ENCODE measurements at regions not wholly inside any gene's neighbourhood (a gene's known extent, or its start where the extent isn't known, plus 50 kb on each side); places are given as distances from the start of the nearest gene placed in this dataset.
"Not testable (repeated sequence)": the region's sequence is repeated elsewhere in the genome, so short reads cannot be mapped to it uniquely, and the experiment has no call there.

DNA sequence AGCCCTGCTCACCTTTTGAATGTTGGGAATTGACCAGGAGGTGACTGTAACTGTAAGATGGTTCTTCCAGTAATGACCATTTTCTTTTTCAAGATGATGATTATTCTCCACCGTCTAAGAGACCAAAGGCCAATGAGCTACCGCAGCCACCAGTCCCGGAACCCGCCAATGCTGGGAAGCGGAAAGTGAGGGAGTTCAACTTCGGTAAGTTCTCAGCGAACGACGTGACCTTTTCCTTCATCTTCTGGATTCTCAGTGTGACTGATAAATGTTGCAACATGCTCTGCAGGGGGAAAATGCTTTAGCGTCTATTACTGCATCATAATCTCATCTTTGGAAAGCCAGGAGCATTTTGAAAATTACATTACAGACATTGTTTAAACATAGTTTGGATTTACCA, 89.5 kb upstream of the SPDYE9 start:
- not testable (repeated sequence) for DNase-seq (ENCODE audit: low spot score)

DNA sequence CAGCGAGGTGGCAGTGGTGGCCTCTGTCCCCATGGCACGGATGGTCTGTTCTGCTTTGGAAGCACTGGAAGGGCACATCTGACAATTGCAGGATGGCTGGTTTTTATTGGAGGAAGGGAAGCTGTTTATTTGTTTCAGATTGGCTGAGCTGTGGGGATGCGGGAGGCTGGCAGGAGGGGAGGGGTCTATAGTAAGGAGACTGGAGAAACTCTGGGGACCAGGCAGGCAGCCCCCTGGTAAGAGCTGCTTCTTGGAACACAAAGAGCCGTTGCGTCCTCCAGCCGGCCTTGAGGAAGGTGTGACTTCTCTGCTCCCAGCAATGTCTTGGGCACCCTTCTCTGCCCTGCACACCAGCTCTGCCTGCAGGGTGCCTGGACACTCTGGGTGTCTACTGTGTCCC, 85.1 kb upstream of the SPDYE9 start:
- not testable (repeated sequence) for DNase-seq (ENCODE audit: low spot score)

DNA sequence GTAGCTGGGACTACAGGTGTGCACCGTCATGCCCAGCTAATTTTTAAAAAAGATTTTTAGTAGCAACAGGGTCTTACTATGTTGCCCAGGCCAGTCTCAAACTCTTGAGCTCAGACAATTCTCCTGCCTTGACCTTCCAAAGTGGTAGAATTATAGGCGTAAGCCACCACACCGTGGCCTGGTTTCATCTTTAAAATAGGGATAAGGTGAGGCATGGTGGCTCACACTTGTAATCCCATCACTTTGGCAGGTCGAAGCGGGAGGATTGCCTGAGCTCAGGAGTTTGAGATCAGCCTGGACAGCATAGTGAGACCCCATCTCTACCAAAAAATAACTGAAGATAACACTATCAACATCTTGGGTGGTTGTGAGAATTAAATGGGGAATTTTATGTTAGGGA, 84.6 kb upstream of the SPDYE9 start:
- DNase-seq (ENCODE audit: low spot score), result not testable (repeated sequence)

DNA sequence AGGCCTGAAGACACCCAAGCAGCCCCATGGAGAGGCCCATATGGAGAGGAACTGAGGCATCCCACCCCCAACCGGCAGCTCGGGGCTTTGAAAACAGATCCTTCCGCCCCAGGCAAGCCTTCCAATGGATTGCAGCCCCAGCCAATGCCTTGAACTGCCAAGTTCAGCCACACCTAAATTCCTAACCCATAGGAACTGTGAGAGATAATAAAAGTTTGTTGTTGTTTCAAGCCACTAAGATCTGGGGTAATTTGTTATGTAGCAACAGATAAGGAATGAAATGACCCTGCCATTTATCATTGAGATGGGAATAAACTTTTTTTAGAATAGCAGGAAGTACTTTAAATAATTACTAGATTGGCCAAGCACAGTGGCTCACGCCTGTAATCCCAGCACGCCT, 80.3 kb upstream of the SPDYE9 start:
- DNase-seq (ENCODE audit: low spot score), result not testable (repeated sequence)

DNA sequence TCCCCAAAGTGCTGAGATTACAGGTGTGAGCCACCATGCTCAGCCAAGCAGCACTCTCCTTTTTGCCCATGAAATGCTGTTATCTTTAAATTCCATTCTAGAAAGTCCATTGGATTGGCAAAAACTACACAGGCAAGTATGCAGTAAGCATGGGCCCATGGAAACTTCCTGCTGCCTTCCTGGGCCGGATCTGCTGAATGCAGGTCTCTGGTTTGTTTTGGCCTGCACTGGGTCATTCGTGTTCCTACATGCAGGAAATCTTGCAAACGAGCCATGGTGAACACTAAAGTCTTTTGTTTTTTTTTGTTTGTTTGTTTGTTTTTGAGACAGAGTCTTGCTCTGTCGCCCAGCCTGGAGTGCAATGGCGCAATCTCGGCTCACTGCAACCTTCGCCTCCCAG, 76.8 kb upstream of the SPDYE9 start:
- DNase-seq (ENCODE audit: low spot score), result not testable (repeated sequence)

DNA sequence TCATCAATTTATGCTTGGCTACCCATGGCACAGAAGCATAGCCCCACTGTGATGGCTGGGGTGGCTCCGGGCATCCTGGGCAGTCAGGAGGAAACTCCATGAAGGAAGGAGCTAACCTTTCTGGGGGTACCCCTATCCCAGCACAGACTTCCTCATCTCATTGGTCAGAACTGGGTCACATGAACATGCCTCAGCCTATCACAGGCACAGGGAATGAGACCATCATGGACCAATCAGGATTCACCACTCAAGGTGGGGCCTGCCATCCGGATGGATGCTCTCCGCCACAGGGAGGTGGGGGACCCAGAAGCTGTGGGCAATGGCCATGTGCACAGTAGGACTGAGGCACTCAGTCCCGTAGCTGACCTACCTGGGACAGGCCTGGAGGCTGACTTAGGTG, 75.9 kb upstream of the SPDYE9 start:
- not testable (repeated sequence) for DNase-seq (ENCODE audit: low spot score)

DNA sequence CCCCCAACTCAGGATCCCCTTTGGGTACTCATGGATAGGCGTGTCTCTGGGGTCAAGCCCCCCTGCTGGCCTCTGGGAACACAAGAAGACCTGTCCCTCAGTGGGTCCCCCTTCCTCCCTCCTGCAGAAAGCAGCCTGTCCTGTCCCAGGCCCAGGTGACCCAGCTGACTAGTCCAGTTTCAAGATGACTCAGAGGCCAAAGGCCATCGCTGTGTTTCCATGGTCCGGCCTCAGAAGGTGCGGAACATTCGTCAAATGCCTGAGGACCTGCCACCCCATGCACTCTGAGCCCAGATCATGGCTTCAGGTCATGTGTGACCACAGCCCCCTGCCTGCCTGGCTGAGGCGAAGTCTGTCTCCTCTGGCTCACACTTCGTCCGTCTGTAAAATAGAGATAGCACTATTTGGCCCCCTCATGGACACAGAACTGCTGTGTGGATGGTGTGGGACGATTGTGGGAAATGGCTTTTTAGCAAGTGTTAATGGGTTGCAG, 71.4 kb upstream of the SPDYE9 start:
- not testable (repeated sequence) for DNase-seq (ENCODE audit: low spot score)

DNA sequence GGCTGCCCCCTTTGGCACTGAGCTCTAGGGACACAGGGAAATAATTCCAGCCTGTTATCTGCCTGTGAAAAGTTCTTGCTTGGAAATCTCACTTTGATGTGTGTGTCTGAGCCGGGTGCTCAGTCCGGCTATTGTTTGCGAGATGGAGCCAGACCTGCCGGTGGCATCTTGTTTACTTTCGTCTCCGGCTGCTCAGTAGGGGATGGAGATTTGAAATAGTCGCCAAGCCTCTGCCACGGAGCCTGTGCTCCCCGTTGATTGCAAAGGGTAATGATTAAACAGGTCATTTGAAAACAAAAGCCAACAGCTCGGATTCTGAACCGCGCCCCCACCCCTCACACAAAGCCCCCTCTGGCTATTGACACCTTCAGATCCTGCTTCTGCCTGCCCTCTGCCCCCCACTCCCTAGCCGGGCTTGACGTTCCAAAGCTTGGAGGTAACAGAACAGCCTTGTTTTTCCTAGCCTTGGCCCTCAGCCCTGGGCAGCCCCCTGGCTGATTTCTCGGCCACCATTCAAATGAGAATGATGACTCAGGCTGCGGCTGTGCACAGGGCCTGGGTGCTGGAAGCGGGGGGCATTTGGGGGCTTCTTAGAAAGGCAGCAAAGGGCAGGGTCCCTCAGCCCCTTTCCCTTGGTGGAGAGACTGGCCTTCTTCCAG, 70.8 kb upstream of the SPDYE9 start:
- DNase-seq (ENCODE audit: low spot score), result not testable (repeated sequence)

DNA sequence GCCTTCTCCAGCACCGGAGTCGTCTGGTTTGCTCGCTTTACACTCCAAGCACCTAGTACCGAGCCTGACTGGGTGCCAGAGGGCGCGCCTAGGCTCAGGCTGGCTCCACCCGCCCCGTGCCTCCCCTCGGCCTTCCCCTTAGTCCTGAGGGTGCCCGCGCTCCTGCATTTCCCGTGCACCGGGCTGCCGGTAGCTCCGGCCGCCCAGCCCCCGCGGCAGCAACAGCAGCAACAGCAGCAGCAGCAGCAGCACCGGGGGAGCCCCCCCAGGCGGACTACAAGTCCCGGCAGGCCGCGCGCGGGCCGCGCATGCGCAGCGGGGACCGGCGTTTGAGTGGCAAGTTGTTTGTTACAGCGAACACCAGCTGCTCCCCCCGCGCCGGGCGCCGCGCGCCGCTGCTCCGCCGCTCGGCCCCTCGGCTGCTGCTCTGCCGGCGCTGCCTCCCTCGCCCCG, 68.8 kb upstream of the SPDYE9 start:
- DNase-seq (ENCODE audit: low spot score), result peak; percentile 67

DNA sequence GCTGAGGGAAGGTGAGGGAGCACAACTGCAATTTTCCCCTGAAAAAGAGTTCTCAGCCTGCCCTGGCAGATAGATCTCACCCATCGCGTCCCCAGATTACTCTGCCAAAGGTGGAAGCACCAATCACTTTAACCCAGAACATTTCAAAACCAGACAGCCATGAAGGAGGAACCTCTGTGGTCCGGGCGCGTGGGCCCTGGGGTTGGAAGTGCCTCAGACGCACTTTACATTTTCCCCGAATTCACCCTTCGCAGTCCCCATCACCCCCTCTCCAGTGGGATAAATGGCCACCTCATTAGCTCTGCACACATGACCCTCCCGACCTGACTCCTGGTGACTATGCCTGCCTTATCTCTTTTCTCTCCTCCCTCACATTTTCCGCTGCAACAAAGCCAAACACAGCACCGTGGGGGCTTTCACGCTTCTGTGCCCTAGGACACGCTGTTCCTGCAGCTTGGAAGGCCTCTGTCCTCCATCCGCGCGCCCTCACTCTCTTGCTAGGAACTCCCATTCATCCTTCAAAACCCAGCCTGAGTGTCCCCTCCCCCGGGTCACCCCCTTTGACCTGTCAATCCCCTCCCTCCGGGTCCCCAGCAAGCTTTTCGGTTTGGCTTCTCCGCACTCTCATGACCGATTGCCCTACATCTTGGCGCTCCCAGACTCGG, 68.2 kb upstream of the SPDYE9 start:
- DNase-seq (ENCODE audit: low spot score), result not testable (repeated sequence)

DNA sequence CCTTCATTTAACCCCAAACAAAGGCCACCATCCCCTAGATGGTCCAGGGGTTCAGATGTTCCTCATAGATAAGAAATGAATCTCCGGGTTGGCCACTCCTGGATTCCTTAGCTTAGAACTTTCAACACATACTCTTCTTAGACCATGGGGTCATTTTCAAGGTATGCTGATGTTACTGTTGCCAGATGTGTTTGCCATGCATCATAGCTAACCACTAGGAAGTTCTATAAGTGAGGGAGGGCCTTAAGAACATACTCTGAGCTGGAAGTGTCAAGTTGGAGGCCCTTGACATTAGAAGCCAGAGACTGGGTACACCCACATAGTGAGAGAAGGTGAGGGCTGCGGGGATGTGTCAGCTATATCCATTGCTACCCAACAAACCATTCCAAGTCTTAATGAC, 62.7 kb upstream of the SPDYE9 start:
- not testable (repeated sequence) for DNase-seq (ENCODE audit: low spot score)

DNA sequence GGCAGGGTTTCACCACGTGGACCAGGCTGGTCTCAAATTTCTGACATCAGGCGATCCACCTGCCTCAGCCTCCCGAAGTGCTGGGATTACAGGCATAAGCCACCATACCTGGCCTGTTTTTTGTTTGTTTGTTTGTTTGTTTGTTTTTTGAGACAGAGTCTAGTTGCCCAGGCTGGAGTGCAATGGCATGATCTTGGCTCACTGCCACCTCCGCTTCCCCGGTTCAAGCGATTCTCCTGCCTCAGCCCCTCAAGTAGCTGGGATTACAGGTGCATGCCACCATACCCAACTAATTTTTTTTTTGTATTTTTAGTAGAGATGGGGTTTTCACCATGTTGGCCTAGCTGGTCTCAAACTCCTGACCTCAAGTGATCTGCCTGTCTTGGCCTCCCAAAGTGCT, 61.8 kb upstream of the SPDYE9 start:
- not testable (repeated sequence) for DNase-seq (ENCODE audit: low spot score)

DNA sequence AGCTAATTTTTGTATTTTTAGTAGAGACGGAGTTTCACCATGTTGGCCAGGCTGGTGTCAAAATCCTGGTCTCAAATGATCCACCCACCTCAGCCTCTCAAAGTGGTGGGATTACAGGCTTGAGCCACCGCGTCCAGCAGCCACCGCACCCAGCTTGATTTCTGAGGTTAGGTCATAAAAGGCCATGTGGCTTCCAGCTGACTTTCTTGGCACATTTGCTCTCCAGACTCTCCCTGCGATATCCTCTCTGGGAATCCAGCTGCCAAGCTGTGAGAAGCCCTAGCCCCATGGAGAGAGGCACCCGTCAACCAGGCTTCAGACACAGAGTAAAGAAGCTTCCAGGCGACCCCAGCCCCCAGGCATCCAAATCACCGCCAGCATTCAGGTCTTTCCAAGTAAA, 58.2 kb upstream of the SPDYE9 start:
- not testable (repeated sequence) for DNase-seq (ENCODE audit: low spot score)

DNA sequence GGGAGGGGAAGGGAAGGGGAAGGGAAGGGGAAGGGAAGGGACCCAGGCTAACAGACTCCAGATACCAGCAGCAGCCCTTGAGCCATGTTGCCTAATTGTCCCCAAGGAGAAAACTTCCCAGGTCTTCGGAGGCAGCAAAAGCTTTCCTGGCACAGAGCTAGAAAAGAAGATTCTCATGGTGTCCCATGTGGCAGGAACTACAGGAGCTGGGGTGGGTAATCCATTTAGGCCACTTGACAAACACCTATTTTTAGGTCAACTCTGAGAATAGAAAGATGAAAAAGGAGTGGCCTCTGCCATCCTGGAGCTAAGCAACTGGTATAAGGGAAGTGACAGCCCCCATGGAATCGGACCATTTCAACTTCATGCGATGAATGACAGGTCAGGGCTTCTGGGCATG, 52.1 kb upstream of the SPDYE9 start:
- not testable (repeated sequence) for DNase-seq (ENCODE audit: low spot score)
